Retinal pigment epithelial cell (primary cell): ENCODE measurements at regions not wholly inside any gene's neighbourhood (a gene's known extent, or its start where the extent isn't known, plus 50 kb on each side); places are given as distances from the start of the nearest gene placed in this dataset.
A peak's percentile ranks its signal among the peaks of the same experiment; 100 is the strongest.
"Not testable (repeated sequence)": the region's sequence is repeated elsewhere in the genome, so short reads cannot be mapped to it uniquely, and the experiment has no call there.

Experiments used
- DNase-seq: peaks from one replicate; pipeline ENCODE4 v3.0.0-alpha.2; 2010; ENCODE audit warnings: low read depth
- H3K4me3 ChIP-seq: 2 replicates; pipeline ENCODE4 v1.5.1; 2011; ENCODE audit warnings: mild to moderate bottlenecking, low read length, control low read depth, moderate library complexity
- CTCF ChIP-seq: conservative IDR thresholded peaks from 2 replicates; pipeline ENCODE4 v1.5.1; 2011; ENCODE audit warnings: low read depth, low read length, control low read depth, inconsistent platforms

- no peak for DNase-seq
- no peak overlapping the region for H3K4me3 ChIP-seq
- no peak for TF ChIP-seq CTCF
These were observed 78.8 kb upstream of the NR5A2 start for GRCh38 chr1:199948587-199949280.

- H3K4me3 ChIP-seq, DNase-seq: not testable (repeated sequence)
These were observed 76.5 kb upstream of the NR5A2 start for GRCh38 chr1:199951005-199951404.

GRCh38 chr1:199953651-199954050, 73.9 kb upstream of the NR5A2 start:
- no peak for TF ChIP-seq CTCF
- H3K4me3 ChIP-seq = no peak overlapping the region
- DNase-seq = no peak

- no peak for DNase-seq
- TF ChIP-seq CTCF = peak; percentile 34
- H3K4me3 ChIP-seq = no peak overlapping the region
These were observed 72.8 kb upstream of the NR5A2 start for GRCh38 chr1:199954699-199955098.

GRCh38 chr1:199955235-199955634, 72.3 kb upstream of the NR5A2 start:
- no peak for TF ChIP-seq CTCF
- DNase-seq = no peak
- H3K4me3 ChIP-seq = no peak overlapping the region

GRCh38 chr1:199956005-199956404, 71.5 kb upstream of the NR5A2 start:
- TF ChIP-seq CTCF = no peak
- H3K4me3 ChIP-seq = no peak overlapping the region
- no peak for DNase-seq

GRCh38 chr1:199959033-199959774, 68.3 kb upstream of the NR5A2 start:
- TF ChIP-seq CTCF = no peak
- H3K4me3 ChIP-seq = no peak overlapping the region
- DNase-seq = no peak
